Fibroblast of lung (primary cell): ENCODE measurements at regions not wholly inside any gene's neighbourhood (a gene's known extent, or its start where the extent isn't known, plus 50 kb on each side); places are given as distances from the start of the nearest gene placed in this dataset.

Experiments
- DNase-seq, 2 donors: peaks; one replicate each; pipeline versions ENCODE4 v3.0.0 to v3.0.0-alpha.2; 2010; ENCODE audit warnings: low read depth in 2 of 2
- H2AFZ ChIP-seq: 2 replicates; pipeline ENCODE4 v1.5.1; 2012; ENCODE audit warnings: low read length, control low read depth, inconsistent platforms
- H3K27ac ChIP-seq: 2 replicates; pipeline ENCODE4 v1.5.1; 2011; ENCODE audit warnings: low read length, control low read depth; ENCODE audit not compliant: insufficient read depth
- H3K27me3 ChIP-seq: 2 replicates; pipeline ENCODE4 v1.5.1; 2011; ENCODE audit warnings: mild to moderate bottlenecking, low read length; ENCODE audit not compliant: control insufficient read depth, insufficient read depth
- H3K36me3 ChIP-seq: 2 replicates; pipeline ENCODE4 v1.5.1; 2011; ENCODE audit warnings: low read length; ENCODE audit not compliant: control insufficient read depth, insufficient read depth
- H3K4me1 ChIP-seq: 2 replicates; pipeline ENCODE4 v1.5.1; 2011; ENCODE audit warnings: low read length; ENCODE audit not compliant: control insufficient read depth, insufficient read depth; ENCODE audit errors: extremely low read depth
- H3K4me2 ChIP-seq: 2 replicates; pipeline ENCODE4 v1.5.1; 2011; ENCODE audit warnings: low read length, control low read depth; ENCODE audit not compliant: insufficient read depth; ENCODE audit errors: extremely low read depth
- H3K4me3 ChIP-seq, 4 experiments: fragments of 200-600 bp in 1 of 4; sonication (generic) in 1 of 4; replicated peaks in 1 of 4; 2 replicates each; pipeline ENCODE4 v1.5.1; 2011 to 2016; ENCODE audit warnings: low read length in 4 of 4, low read depth in 3 of 4, mild to moderate bottlenecking in 3 of 4, control low read depth in 2 of 4, inconsistent platforms in 1 of 4, mixed read lengths in 1 of 4; ENCODE audit not compliant: insufficient read depth in 1 of 4; ENCODE audit errors: control extremely low read depth in 1 of 4
- H3K79me2 ChIP-seq: 2 replicates; pipeline ENCODE4 v1.5.1; 2012; ENCODE audit warnings: mild to moderate bottlenecking, low read length, inconsistent platforms; ENCODE audit not compliant: control insufficient read depth, insufficient read depth
- H3K9ac ChIP-seq: 2 replicates; pipeline ENCODE4 v1.5.1; 2011; ENCODE audit warnings: mild to moderate bottlenecking, low read length, control low read depth; ENCODE audit not compliant: insufficient read depth
- H3K9me3 ChIP-seq: 2 replicates; pipeline ENCODE4 v1.5.1; 2012; ENCODE audit warnings: low read depth, low read length; ENCODE audit not compliant: control insufficient read depth, insufficient read depth
- H4K20me1 ChIP-seq: 2 replicates; pipeline ENCODE4 v1.5.1; 2011; ENCODE audit warnings: low read length; ENCODE audit not compliant: control insufficient read depth, insufficient read depth; ENCODE audit errors: extremely low read depth
- CTCF ChIP-seq, 2 donors: IDR thresholded peaks in 1 of 2; conservative IDR thresholded peaks in 1 of 2; 1 replicate in 1 of 2; 2 replicates in 1 of 2; pipeline ENCODE4 v1.5.1; 2011 to 2012; ENCODE audit warnings: low read length in 2 of 2, control low read depth in 1 of 2, inconsistent platforms in 1 of 2, low read depth in 1 of 2, mild to moderate bottlenecking in 1 of 2
- EZH2 ChIP-seq: IDR thresholded peaks from 2 replicates; pipeline ENCODE4 v1.5.1; 2012; ENCODE audit warnings: low read length, control low read depth, mild to moderate bottlenecking; ENCODE audit errors: missing control alignments

GRCh38 chr5:67379753-67380152, 183.2 kb upstream of the CD180 start:
- no peaks in the 10 kb centered on the region for H3K27me3 ChIP-seq
- H3K9me3 ChIP-seq: no peaks in the 10 kb centered on the region
- TF ChIP-seq EZH2: no peak
- TF ChIP-seq CTCF (conservative IDR thresholded peaks at IDR 0.05 in 1 of 2, IDR thresholded peaks at IDR 0.05 in 1 of 2; ENCODE audit: low read depth in 1 of 2, low read length in 2 of 2): no peak
- H3K4me1 ChIP-seq: no peaks in the 10 kb centered on the region
- no peaks in the 10 kb centered on the region for H4K20me1 ChIP-seq
- H3K4me2 ChIP-seq: no peak overlapping the region
- no peak overlapping the region for H3K27ac ChIP-seq
- H3K79me2 ChIP-seq: no peaks in the 10 kb centered on the region
- H3K4me3 ChIP-seq: no peak overlapping the region
- peak in 1 of 2 donors; percentile 33 for DNase-seq
- H3K9ac ChIP-seq: no peak overlapping the region
- no peak overlapping the region for H2AFZ ChIP-seq
- H3K36me3 ChIP-seq: no peaks in the 10 kb centered on the region

GRCh38 chr5:67378256-67378655, 181.7 kb upstream of the CD180 start:
- Histone ChIP-seq H3K27ac (no peak overlapping the region), H3K36me3 (no peaks in the 10 kb centered on the region), H3K4me2 (no peak overlapping the region), H3K4me3 (no peak overlapping the region), H3K9ac (no peak overlapping the region), H2AFZ (no peak overlapping the region), H3K79me2 (no peaks in the 10 kb centered on the region), H3K4me1 (no peaks in the 10 kb centered on the region), H3K27me3 (no peaks in the 10 kb centered on the region), H3K9me3 (no peaks in the 10 kb centered on the region), H4K20me1 (no peaks in the 10 kb centered on the region)
- TF ChIP-seq CTCF (conservative IDR thresholded peaks at IDR 0.05 in 1 of 2, IDR thresholded peaks at IDR 0.05 in 1 of 2; ENCODE audit: low read depth in 1 of 2, low read length in 2 of 2) (no peak), EZH2 (no peak)
- peak in 1 of 2 donors; percentile 5 for DNase-seq

GRCh38 chr5:67377631-67378030, 181.0 kb upstream of the CD180 start:
- H2AFZ ChIP-seq: no peak overlapping the region
- no peaks in the 10 kb centered on the region for H3K4me1 ChIP-seq
- H3K9me3 ChIP-seq: no peaks in the 10 kb centered on the region
- no peaks in the 10 kb centered on the region for H3K79me2 ChIP-seq
- no peak overlapping the region for H3K27ac ChIP-seq
- no peak overlapping the region for H3K9ac ChIP-seq
- H4K20me1 ChIP-seq: no peaks in the 10 kb centered on the region
- no peak overlapping the region for H3K4me3 ChIP-seq
- no peak for TF ChIP-seq CTCF (conservative IDR thresholded peaks at IDR 0.05 in 1 of 2, IDR thresholded peaks at IDR 0.05 in 1 of 2; ENCODE audit: low read depth in 1 of 2, low read length in 2 of 2)
- no peak for TF ChIP-seq EZH2
- H3K27me3 ChIP-seq: no peaks in the 10 kb centered on the region
- H3K4me2 ChIP-seq: no peak overlapping the region
- no peaks in the 10 kb centered on the region for H3K36me3 ChIP-seq
- no peak for DNase-seq
